Right ventricle myocardium superior (tissue), 1 donor: ENCODE measurements at regions not wholly inside any gene's neighbourhood (a gene's known extent, or its start where the extent isn't known, plus 50 kb on each side); places are given as distances from the start of the nearest gene placed in this dataset.

Experiments
- ATAC-seq: fragments of 200-7000 bp; cut with Tn5 transposase; one replicate; pipeline ENCODE4 v1.9.1; 2020; ENCODE audit warnings: mild to moderate bottlenecking; ENCODE audit not compliant: poor library complexity
- DNase-seq: peaks from one replicate; pipeline ENCODE4 v3.0.0-alpha.2; 2020
- intact Hi-C: fragments of 100-400 bp; cut with DNase I; formaldehyde crosslinking; loops from one replicate; pipeline ENCODE4 v1.11.2; 2022
- donor health status: DM: no; HTN: yes; CAD: no; lungs with severe emphysema.

DNA sequence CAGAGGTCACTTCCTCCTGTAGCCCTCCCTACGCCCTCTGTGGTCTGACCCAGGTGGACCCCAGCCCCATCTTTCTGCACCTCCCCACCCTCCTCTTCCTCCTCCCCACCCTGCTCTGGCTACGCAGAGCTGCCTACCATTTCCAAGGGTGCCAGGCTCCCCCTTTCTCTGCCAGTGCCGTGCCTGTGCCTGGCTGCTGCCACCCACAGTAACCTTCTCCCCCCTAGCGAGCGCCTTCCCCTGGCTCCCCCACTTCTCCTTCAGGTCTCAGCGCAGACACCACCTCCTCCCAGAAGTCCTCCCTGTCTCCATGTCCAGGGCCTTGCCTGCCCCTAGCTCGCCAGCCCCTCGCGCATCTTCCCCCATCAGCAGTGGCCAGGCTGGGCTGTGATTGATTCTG lies 471.5 kb downstream of the PTPRU start:
- ATAC-seq (no peak), DNase-seq (no peak)
- intact Hi-C loops: no loop called here

DNA sequence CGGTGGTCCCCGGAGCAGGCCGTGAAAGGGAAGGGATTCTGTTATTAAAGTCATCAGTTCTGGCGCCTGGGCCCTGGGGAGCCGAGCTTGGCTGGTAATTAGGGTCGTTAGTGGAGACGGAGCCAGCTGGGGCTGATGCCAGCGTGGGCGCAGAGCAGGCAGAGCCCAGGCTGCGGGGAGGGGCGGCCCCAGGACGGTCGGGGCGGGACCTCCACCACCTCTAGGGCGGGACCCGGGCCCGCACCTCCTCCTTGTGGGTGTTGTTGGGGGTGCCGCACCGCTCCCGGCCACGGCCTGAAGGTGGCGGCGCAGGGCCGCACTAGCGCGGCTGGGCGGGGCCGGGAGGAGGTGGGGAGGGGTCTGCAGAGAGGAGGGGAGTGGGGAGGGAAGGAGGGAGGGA lies 470.6 kb downstream of the PTPRU start:
- DNase-seq (no peak), ATAC-seq (no peak)
- intact Hi-C loops: no loop called here

DNA sequence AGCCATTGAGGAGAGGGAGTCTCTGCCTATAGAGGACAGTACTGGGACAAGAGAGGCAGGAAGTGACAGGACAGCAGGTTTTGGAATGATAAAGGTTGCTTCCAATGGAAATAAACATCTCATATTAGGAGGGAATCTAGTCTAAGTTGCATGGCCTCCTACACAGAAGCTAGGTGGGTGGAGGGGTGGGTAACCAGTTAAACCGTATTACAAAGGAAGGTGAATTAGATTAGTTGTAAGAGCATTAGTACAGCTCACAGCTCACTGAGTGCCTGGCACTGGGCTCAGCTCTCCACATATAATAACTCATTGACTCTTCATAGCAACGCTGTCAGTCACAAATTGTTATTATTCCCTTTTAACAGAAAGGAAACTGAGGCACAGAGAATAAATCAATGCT lies 468.1 kb downstream of the PTPRU start:
- ATAC-seq (no peak), DNase-seq (no peak)
- intact Hi-C loops: no loop called here

DNA sequence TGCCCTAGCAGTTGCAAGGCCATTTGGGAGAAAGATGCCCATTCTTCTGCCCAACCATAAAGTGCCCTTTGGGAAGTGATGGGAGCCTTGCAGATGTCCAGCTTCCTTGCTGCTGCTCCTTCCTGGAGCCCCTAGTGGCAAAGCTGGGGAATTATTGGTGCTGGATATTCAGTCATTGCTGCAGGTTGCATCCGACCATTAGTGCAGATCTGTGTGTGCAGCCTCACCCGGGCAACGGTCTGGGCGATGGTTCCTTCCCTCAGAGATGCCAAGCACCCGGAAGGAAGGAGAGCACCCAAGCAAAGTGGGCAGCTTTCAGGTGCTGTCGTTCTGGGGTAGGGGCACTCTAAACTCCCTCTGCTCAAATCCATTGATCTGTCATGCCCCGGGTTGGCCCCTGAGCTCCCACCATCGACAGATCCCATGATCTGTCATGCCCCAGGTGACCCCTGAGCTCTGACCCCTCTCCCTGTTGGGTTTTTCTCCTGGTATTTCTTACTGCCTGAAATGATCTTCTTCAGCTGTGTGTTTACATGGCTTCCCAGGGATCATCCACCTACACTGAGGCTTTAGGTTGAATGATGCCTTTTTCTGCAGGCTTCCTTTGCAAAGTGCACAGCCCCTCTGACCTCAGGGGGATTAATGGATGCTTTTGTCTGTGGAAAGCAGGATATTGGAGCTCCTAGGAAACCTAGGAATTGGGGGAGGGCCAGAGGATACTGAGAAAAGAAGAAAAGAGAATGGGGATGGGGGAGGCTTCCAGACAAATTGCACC lies 467.5 kb downstream of the PTPRU start:
- intact Hi-C loops: no loop called here
- ATAC-seq (peak; percentile 53), DNase-seq (no peak)

DNA sequence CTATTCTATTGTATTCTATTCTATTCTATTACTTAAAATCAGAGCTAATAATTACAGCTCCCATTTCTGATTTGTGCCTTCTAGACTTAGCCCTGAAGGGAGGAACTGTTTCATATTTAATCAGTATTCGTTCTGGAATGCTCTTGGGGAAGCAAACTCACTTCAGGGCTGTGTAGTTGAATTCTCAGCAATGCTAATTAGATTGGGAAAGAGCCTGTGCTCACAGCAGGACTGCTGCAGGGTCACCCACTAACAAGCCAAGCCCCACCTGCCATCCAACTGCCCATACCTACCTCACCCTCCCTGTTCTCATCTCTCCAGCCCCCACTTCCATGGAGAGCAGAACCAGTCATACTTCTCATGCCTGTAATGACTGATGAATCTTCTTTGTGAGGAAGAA lies 464.2 kb downstream of the PTPRU start:
- DNase-seq (no peak), ATAC-seq (no peak)
- intact Hi-C loops: no loop called here

DNA sequence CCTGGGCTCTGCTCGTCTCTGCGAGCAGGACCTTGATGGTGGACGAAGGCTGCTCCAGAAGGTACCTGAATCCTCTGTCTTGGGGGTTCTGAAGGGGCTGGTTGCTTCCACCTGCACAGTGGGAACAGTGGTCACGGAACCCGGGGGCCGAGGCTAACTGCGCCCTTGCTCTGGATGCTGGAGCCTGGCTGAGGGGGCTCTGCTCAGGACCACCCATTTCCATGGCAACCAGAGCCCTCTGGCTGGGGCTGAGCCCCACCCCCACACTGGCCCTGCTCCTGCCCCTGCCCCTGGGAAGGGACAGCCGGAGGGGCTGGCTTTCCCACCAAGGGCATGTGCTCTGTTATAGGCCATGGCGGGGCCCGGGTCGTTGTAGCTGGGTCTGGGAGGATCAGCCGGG lies 462.3 kb downstream of the PTPRU start:
- no peak for DNase-seq

DNA sequence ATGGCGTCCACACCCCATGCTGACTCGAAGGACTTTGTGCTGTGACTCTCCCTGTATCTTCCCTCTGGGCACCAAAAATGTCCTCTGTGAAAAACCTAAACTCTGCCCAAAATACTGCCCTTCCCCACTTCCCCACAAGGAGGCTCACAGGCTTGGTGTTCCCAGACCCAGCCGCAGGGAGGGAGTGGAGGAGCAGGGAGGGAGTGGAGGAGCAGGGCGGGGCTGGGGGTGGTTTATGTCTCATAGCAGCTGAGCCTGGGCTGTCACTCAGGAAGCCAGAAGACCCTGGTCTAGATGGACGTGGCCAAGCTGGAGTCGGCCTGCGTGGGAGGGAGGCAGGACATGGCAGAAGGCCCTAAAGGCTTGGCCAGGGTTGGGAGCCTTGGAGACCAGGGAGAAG lies 461.7 kb downstream of the PTPRU start:
- ATAC-seq: no peak
- no peak for DNase-seq
- intact Hi-C loops: no loop called here

More for the DNA sequence above, 462.3 kb downstream of the PTPRU start:
- intact Hi-C loops: no loop called here
- ATAC-seq: no peak

DNA sequence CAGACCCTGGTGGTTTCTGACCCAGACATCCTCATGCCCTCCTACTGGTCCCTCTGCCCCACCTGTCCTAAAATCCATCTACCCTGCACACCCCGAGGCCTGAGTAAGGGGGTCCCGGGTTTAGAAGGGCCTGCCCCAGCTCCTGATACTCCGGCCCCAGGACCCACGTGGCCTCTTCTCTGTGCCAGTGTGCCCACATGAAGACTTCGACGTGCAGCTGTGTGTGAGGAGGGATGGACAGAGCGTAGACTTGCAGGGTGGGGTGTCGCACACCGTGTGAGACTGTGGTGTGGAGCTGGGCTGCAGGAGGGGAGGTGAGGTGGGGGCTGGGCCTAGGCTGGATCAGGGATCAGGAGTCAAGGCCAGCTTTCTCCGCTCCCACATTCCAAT lies 461.1 kb downstream of the PTPRU start:
- intact Hi-C loops: no loop called here
- ATAC-seq (no peak), DNase-seq (no peak)

DNA sequence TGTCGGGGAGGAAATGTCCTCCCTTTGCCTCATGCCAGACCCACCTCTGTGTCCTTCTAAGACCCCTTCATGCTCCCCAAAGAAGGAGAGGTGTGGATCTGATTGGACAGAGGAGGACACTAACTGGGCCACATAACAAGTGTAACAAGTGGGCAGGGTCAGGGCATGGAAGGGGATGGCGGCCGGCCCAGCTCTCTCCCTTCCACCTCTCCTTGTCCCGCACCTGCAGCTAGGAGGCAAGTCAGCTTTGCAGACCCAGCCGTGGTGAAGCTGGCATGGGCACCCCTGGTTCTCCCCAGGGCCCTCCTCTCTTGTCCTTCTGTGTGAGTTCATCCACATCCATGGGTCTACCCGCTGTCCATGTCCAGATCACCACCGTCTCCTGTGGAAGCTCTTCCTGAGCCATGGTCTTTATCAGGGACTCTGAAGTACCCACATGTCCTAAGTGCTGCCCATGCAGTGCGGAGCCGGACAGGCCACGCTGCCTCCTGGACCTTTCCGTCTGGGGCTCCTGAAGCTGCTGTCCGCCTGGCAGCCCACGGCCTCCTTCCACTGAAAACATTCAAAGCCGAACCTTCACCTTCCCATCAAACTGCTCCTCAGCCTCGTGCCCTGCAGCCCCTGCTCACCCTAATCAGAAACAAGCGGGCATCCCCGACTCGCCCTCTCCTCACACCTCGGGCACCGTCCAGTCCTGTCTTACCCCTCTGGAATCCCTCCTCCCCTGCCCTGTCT lies 460.5 kb downstream of the PTPRU start:
- DNase-seq: no peak
- intact Hi-C loops: no loop called here
- no peak for ATAC-seq

DNA sequence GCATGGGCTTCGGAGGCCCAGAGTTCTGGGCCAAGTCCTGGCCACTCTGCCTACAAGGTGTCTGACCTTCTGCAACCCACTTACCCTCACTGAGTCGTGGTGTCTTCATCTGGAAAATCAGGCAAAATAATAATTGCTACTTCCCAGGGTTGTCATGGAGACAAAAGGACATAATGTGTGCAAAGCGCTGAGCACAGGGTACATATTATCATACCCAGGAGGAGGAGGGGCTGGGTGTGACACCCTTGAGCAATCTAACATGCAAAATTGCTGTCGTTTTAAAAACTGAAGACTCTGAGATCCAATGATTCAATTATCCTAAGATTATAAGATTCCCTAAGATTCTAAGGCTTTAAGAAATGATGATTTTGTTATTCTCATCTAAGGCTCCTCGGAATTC lies 459.5 kb downstream of the PTPRU start:
- ATAC-seq (no peak), DNase-seq (no peak)
- intact Hi-C loops: no loop called here

DNA sequence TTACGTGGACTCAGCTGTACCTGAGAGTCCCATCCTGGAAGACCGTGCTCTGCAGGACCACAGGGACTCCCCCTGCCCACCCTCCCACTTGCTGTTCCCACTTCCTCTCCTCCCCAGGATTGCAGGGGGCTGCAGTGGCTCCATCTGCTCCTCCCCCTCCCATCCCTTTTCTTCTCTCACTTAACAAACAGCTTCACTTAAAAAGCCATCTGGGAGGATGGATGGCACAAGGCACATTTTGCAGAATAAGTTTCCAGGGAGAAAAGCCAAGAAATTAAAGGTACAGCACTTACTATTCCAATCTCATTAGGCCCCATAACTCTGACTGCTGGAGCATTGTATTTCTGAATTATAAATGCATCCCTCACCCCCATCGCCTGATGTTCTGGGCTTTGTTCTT lies 458.7 kb downstream of the PTPRU start:
- intact Hi-C loops: no loop called here
- ATAC-seq (no peak), DNase-seq (no peak)

DNA sequence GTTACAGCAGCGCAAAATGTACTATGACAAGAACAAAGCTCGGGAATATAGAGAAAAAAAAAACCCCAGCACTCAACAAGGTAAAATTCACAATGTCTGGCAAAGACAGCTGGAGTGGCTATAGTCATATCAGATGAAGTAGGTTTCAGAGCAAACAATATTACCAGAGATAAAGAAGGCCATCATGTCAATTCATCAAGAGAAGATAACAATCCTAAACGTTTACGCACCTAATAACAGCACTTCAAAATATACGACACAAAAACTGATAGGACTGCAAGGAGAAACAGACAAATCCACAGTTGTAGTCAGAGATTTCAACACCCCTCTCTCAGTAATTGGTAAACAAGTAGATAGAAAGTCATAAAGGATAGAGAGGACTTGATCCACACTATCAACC lies 455.2 kb downstream of the PTPRU start:
- ATAC-seq: no peak
- intact Hi-C loops: no loop called here

DNA sequence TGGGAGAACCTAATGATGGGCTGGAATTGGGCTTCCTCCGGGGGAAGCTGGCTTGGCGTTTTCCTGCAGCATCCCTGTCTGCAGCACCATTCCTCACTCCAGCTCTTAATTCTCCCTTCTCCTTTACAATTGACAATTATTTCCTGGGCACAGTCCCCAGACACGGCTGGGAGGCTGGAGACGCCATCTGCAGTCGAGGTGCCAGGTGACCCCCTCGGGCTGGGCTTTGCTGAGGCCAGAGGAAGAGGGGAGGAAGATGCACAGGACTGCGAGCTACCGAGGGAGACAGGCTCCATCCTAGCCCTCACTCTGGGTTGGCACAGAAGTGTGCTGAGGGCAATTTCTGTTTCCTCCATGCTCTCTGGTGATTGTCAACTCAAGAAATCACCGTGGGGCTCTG lies 453.8 kb downstream of the PTPRU start:
- no peak for DNase-seq

More for the DNA sequence above, 455.2 kb downstream of the PTPRU start:
- no peak for DNase-seq

DNA sequence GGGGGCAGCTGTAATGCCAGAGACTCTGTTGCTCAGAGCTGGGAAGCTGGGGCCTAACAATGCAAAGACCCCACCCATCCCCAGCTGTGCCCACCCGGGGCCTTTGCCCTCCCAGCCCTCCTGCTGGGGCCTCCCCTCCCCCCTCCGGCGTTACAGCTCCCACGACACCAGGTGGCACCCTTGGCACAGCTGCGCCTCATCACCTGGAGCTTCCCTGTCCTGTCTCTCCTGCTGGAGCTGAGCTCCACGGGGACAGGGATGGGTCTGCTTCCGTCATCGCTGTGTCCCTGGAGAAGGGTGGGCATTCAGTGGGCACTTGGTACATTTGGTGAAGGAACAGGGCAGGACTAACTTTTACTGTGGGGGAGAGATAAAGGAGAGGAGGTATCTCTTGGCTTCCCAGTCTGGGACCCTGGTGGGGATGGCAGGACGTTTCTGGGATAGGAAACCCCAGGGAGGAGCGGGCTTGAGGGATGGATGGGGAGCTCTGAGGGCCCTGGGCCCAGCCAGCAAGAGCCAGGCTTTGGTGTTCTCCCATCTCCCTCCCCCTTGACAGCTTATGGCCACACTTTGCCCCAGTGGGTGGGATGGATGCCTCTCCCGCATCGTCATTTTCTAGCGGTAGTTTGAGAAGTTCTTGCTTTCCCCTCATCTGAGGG lies 453.2 kb downstream of the PTPRU start:
- intact Hi-C loops: no loop called here
- DNase-seq: no peak
- no peak for ATAC-seq

More for the DNA sequence above, 453.8 kb downstream of the PTPRU start:
- ATAC-seq: no peak
- intact Hi-C loops: no loop called here

DNA sequence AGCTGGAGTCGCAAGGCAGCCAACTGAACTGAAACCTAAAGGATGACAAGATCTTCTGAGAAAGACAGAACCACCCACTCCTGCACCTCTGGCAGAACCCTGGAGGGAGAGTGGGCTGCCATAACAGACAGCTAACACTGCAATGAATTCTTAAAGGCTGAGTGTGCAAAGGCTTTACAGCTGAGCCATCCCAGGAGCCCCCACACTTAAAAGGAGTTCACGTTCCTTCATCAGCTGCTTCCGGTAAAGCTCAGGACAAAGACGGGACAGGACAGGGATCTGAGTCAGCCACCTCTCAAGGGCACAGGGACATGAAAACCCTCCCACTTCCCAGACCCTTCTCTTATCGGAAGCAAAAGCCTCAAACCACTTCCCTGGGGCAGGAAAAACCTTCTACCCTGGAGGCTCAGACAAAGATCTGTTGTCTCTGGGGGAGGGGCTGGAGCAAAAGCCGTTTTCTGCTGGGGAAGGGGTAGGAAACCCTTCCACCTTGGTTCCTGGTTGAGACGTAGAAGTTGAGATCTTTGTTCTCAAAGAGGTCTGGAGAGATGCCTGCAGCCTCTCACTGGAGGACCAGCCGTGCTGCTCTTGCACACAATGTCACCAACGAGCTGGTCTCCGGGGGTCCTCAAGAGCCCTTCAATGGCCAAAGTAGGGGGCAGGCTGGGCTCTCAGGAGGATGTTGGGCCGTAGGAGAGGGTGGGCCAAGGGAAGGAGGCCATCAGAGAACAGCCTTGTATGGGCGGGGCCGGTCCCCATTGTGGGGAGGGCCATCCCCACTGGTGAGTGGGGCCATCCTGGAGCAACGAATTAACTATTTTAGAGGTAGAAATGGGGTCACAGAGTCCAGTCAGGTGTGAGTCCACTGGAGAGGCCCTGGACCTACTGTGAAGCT lies 452.4 kb downstream of the PTPRU start:
- intact Hi-C loops: no loop called here
- DNase-seq (no peak), ATAC-seq (no peak)

DNA sequence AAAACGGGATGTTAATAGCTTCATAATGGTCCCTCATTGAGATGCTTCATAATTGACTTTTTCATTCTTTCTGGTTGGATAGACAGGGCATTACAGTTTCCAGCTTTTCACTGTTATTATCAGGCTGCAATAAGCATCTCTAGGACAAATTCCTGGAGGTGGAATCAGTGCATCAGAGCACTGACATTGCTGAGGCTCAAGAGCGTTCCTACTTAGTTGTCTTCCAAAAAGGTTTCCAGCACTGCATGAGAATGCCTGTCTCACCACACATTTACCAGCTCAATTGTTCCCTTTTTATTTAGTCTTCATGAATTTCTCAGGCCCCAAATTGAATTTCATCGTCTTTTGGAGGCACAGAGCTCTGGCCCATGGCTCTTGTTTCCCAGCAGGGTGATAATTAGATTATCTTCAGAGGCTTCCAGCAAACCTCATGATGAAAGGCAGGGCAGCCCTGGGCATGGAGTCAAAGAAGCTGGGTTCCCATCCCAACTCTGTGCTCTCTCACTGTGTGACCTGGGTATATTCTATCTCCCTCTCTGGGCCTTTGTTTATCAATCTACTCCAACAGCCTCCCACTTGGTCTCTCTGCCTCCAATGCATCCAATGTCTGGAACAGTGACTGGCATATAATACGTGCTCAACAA lies 451.4 kb downstream of the PTPRU start:
- ATAC-seq: no peak
- no peak for DNase-seq
- intact Hi-C loops: no loop called here

DNA sequence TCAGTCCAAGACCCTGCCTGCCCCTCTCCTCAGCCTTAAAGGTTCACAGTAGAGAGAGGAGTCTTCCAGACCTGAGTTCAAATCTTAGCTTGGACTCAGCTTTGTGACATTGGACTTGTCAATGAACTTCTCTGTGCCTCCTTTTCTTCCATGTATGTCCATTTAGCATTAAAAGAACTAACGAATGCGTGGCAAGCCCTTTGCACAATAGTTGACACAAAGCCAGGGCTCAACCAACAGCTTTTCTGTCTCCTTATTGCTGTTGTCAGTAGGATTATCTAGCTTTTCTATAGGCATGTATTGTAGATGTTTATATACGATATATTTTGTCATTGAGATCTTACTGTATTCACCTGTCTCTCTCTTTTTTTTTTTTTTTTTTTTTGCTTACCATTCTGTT lies 450.8 kb downstream of the PTPRU start:
- DNase-seq (no peak), ATAC-seq (no peak)
- intact Hi-C loops: no loop called here
